CD4-positive, alpha-beta memory T cell (primary cell): ENCODE measurements at regions not wholly inside any gene's neighbourhood (a gene's known extent, or its start where the extent isn't known, plus 50 kb on each side); places are given as distances from the start of the nearest gene placed in this dataset.

ENCODE experiments used
- CTCF ChIA-PET: fragments of 350-600 bp; sonication (Branson Sonifier 250); formaldehyde crosslinking; loops from one replicate; lab custom pipeline; 2021; ENCODE audit warnings: inconsistent platforms; ENCODE audit not compliant: partially characterized antibody; lab: Charles Lee
- POLR2A ChIA-PET: fragments of 350-600 bp; sonication (Branson Sonifier 250); formaldehyde crosslinking; loops from one replicate; lab custom pipeline; 2021; ENCODE audit not compliant: partially characterized antibody; lab: Charles Lee
- DNase-seq, 5 donors: peaks; one replicate each; pipeline versions ENCODE4 v3.0.0 to v3.0.0-alpha.2; 2020 to 2022; ENCODE audit warnings: mixed read lengths in 1 of 5
- H3K27ac ChIP-seq: one replicate; pipeline ENCODE4 v1.7.0; 2013; ENCODE audit warnings: low read depth, low read length
- H3K27me3 ChIP-seq: 2 replicates; pipeline ENCODE4 v1.7.0; 2013; ENCODE audit warnings: mild to moderate bottlenecking, low read length, moderate library complexity; ENCODE audit not compliant: insufficient read depth
- H3K36me3 ChIP-seq: 2 replicates; pipeline ENCODE4 v1.7.0; 2013; ENCODE audit warnings: mild to moderate bottlenecking, low read length, moderate library complexity; ENCODE audit not compliant: insufficient read depth
- H3K4me1 ChIP-seq: 2 replicates; pipeline ENCODE4 v1.7.0; 2013; ENCODE audit warnings: mild to moderate bottlenecking, low read length, moderate library complexity; ENCODE audit not compliant: insufficient read depth
- H3K4me3 ChIP-seq, 2 donors: one replicate each; pipeline ENCODE4 v1.7.0; 2013; ENCODE audit warnings: low read length in 2 of 2, mild to moderate bottlenecking in 1 of 2
- H3K9me3 ChIP-seq, 2 donors: one replicate each; pipeline ENCODE4 v1.7.0; 2013; ENCODE audit warnings: low read length in 2 of 2, control low read depth in 1 of 2; ENCODE audit not compliant: control insufficient read depth in 1 of 2
- H3K27ac Mint-ChIP-seq, 7 donors: one replicate each; pipeline ENCODE4 v1.8.0; 2020 to 2021; ENCODE audit warnings: mixed read lengths in 7 of 7, mild to moderate bottlenecking in 6 of 7, inconsistent platforms in 3 of 7, moderate library complexity in 3 of 7
- H3K27me3 Mint-ChIP-seq, 2 donors: one replicate each; pipeline ENCODE4 v1.8.0; 2020 to 2021; ENCODE audit warnings: mixed read lengths in 2 of 2
- H3K36me3 Mint-ChIP-seq, 2 donors: one replicate each; pipeline ENCODE4 v1.8.0; 2020 to 2021; ENCODE audit warnings: mixed read lengths in 2 of 2, inconsistent platforms in 1 of 2, mild to moderate bottlenecking in 1 of 2
- H3K4me1 Mint-ChIP-seq, 4 donors: one replicate each; pipeline ENCODE4 v1.8.0; 2020 to 2021; ENCODE audit warnings: mixed read lengths in 4 of 4, mild to moderate bottlenecking in 1 of 4
- H3K4me3 Mint-ChIP-seq, 8 donors: one replicate each; pipeline ENCODE4 v1.8.0; 2020 to 2021; ENCODE audit warnings: mixed read lengths in 8 of 8, mild to moderate bottlenecking in 7 of 8, moderate library complexity in 6 of 8, inconsistent platforms in 3 of 8
- H3K9me3 Mint-ChIP-seq, 8 donors: one replicate each; pipeline ENCODE4 v1.8.0; 2020 to 2021; ENCODE audit warnings: mixed read lengths in 8 of 8, mild to moderate bottlenecking in 5 of 8, inconsistent platforms in 3 of 8, moderate library complexity in 1 of 8
- intact Hi-C: fragments of 100-400 bp; cut with micrococcal nuclease; formaldehyde crosslinking; loops from one replicate; pipeline ENCODE4 v1.15.1; 2023

DNA sequence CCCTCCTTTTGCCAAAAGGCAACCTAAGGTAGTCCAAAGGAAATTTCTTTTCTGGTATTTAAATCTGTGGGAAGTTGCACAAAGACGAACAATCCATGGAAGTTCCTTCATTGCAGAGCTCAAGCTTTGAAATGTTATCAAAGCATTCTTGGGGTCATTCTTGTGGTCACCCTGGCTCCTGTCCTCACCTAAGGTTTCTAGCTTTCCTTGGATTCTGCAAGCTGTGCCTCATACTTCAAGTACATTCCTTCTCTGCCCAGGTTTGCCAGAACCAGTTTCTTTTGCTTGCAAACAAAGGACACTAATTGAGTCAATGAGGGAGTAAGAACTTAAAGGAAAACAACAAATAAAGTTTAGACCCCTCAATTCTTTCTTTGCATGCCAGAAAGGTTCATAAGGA lies 329.8 kb upstream of the PDZRN3 start:
- peaks cover 0 to 3% of the 10 kb centered on the region in 2 donors for H3K9me3 ChIP-seq
- peaks cover under 1 to 18% (median 6%) of the 10 kb centered on the region in 8 donors for H3K9me3 Mint-ChIP-seq
- CTCF ChIA-PET, result no interaction called here
- H3K27ac Mint-ChIP-seq, result no peak overlapping the region
- POLR2A ChIA-PET, result no interaction called here
- H3K36me3 Mint-ChIP-seq, result no peaks in the 10 kb centered on the region
- H3K4me1 ChIP-seq, result no peaks in the 10 kb centered on the region
- no peak overlapping the region for H3K4me3 ChIP-seq
- H3K27me3 ChIP-seq, result no peaks in the 10 kb centered on the region
- no peaks in the 10 kb centered on the region for H3K27me3 Mint-ChIP-seq
- H3K4me1 Mint-ChIP-seq, result no peaks in the 10 kb centered on the region
- H3K36me3 ChIP-seq, result no peaks in the 10 kb centered on the region
- DNase-seq, result no peak
- no peak overlapping the region for H3K27ac ChIP-seq
- H3K4me3 Mint-ChIP-seq, result no peak overlapping the region
- intact Hi-C loops, result no loop called here

DNA sequence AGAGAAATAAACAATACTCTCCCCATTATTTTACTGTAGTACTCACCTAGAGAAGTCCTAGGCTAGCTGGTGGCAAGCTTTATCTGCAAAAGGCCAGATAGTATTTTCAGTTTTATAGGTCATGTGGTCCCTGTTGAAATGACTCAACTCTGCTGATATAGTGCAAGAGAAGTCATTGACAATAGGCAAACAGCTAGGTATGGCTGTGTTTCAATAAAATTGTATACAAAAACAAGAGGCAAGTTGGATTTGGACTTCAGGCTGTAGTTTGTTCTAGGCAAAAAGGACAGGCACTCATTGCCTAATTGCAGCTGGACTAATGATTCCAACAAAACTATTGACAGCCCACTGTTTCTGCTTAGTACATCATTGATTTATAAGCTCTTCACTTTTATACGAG lies 328.0 kb upstream of the PDZRN3 start:
- H3K27me3 Mint-ChIP-seq, result no peaks in the 10 kb centered on the region
- H3K36me3 Mint-ChIP-seq, result no peaks in the 10 kb centered on the region
- H3K4me1 Mint-ChIP-seq, result no peaks in the 10 kb centered on the region
- Histone ChIP-seq H3K36me3 (no peaks in the 10 kb centered on the region), H3K27me3 (no peaks in the 10 kb centered on the region), H3K9me3 (peaks cover 0 to 3% of the 10 kb centered on the region in 2 donors), H3K4me1 (no peaks in the 10 kb centered on the region), H3K27ac (no peak overlapping the region), H3K4me3 (no peak overlapping the region)
- ChIA-PET CTCF (no interaction called here), POLR2A (no interaction called here)
- H3K4me3 Mint-ChIP-seq, result no peak overlapping the region
- no peak overlapping the region for H3K27ac Mint-ChIP-seq
- intact Hi-C loops, result no loop called here
- H3K9me3 Mint-ChIP-seq, result peaks cover 0 to 11% (median 6%) of the 10 kb centered on the region in 8 donors
- no peak for DNase-seq

DNA sequence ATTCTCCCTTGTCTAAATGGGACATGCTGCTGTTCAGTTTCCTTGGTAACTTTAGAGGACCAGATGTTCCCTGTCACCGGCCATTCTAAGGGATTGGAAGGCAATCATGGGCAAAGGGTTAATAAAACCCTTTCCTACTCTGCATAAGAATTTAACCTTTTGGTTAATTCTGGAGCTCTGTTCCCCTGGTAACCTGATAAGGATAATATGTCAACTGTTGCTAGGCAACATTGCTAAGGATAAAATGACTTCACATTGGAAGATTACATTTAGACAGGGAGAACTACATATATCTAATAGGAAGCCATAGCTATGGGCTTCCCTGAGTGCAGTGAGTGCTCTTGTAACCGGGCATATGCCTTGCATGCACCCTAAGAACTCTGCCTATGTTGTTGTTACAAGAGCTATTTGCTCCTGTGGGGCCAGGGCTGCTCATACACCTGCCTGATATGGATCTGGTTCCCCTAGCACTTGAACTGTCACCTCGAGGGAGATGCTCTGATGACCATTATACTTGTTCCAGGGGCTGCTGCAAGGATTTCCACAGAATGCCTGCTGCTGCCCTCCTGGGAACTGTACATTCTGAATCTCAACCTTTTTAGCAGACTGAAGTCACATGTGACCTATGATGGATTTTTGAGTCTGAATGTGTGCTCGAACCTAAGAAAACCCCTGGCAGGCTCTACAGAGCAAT lies 326.3 kb upstream of the PDZRN3 start:
- Mint-ChIP-seq H3K27me3 (no peaks in the 10 kb centered on the region), H3K4me1 (no peaks in the 10 kb centered on the region), H3K36me3 (no peaks in the 10 kb centered on the region), H3K4me3 (no peak overlapping the region), H3K27ac (no peak overlapping the region), H3K9me3 (peaks cover 2 to 11% (median 8%) of the 10 kb centered on the region in 8 donors)
- Histone ChIP-seq H3K4me1 (no peaks in the 10 kb centered on the region), H3K4me3 (no peak overlapping the region), H3K36me3 (no peaks in the 10 kb centered on the region), H3K9me3 (peaks cover 0 to 3% of the 10 kb centered on the region in 2 donors), H3K27ac (no peak overlapping the region), H3K27me3 (no peaks in the 10 kb centered on the region)
- CTCF ChIA-PET, result no interaction called here
- no peak for DNase-seq
- intact Hi-C loops, result no loop called here
- POLR2A ChIA-PET, result no interaction called here

DNA sequence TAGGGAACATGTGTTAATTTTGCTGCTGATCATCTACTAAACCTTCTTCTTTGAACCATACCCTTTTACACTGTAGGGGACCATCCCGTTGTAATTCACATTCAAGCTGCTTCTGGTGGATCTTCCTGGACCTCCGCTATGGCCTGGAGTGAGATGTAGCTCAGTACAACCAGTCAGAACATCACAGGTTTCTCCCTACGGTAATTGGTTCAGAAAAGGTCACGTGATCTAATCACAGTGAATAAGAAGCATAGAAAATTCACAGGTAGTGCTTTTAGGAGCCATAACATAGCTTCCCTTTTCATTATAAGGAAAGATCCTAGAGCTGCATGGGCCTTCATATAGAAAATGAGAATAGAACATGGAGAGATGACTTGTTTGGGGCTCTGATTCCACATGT lies 320.8 kb upstream of the PDZRN3 start:
- Mint-ChIP-seq H3K4me3 (no peak overlapping the region), H3K4me1 (no peaks in the 10 kb centered on the region), H3K27me3 (no peaks in the 10 kb centered on the region), H3K36me3 (no peaks in the 10 kb centered on the region), H3K27ac (no peak overlapping the region), H3K9me3 (peaks cover 2 to 17% (median 7%) of the 10 kb centered on the region in 8 donors)
- Histone ChIP-seq H3K4me1 (no peaks in the 10 kb centered on the region), H3K4me3 (no peak overlapping the region), H3K9me3 (no peaks in the 10 kb centered on the region), H3K27me3 (no peaks in the 10 kb centered on the region), H3K36me3 (no peaks in the 10 kb centered on the region), H3K27ac (no peak overlapping the region)
- POLR2A ChIA-PET, result no interaction called here
- DNase-seq, result no peak
- CTCF ChIA-PET, result no interaction called here
- intact Hi-C loops, result no loop called here

DNA sequence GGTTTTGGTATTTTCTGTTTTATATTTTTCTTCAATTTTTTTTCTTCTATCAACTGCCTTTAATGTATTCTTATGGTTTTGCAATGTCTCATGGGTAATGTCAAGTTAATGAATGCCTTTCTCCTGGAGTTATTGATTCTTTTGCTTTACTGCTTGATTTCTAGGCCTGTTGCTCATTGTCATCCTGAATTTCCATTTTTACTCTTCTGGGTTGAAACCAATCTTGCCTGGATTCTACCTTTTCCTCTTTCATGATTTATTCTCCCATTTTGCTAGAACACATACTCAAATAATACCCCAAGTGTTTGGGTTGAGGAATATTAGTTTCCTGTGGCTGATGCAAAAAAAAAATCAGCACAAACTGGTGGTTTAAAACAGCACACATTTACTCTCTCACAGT lies 315.2 kb upstream of the PDZRN3 start:
- Mint-ChIP-seq H3K27me3 (no peaks in the 10 kb centered on the region), H3K27ac (no peak overlapping the region), H3K4me3 (no peak overlapping the region), H3K4me1 (no peaks in the 10 kb centered on the region), H3K36me3 (no peaks in the 10 kb centered on the region), H3K9me3 (peaks cover 0 to 23% (median 6%) of the 10 kb centered on the region in 8 donors)
- H3K4me3 ChIP-seq, result no peak overlapping the region
- CTCF ChIA-PET, result no interaction called here
- intact Hi-C loops, result no loop called here
- H3K27me3 ChIP-seq, result no peaks in the 10 kb centered on the region
- no peak overlapping the region for H3K27ac ChIP-seq
- H3K36me3 ChIP-seq, result no peaks in the 10 kb centered on the region
- DNase-seq, result no peak
- H3K4me1 ChIP-seq, result no peaks in the 10 kb centered on the region
- H3K9me3 ChIP-seq, result no peaks in the 10 kb centered on the region
- POLR2A ChIA-PET, result no interaction called here

DNA sequence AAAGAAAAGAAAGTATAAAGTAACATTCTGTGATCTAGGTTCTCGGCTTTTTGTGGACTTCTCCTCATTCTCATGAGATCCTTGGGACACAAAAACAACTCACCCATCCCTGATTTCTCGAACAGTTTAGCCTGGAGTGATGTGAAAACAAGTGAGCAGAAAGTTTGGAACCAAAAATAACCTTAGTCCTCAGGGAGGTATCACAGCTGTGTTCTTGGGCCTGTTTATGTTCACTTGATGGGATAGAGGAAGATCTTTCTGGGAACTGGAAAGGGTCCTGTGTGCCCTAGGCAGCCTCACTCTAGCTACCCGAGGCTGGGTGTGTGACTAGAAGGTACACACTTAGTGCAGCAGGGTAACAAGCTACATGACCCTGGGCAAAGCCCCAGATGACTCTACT lies 308.8 kb upstream of the PDZRN3 start:
- no peaks in the 10 kb centered on the region for H3K4me1 Mint-ChIP-seq
- POLR2A ChIA-PET, result no interaction called here

DNA sequence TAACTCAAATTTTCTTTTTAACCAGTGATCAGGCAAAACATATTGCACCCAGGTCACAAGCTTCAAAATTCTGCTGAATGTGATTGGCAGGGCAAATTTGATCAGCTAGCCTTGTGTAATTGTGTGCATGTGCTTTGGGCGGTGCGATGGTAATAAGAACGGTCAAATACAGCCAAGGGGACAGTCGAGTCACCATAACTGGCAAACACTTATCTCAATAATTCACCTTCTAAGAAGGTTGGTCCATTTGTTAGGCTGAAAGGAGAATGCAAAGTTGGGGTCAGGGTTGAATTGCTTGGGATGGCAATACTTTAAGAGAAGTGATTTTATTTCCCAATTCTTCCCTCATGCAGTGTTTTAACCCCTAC lies 302.4 kb upstream of the PDZRN3 start:
- Histone ChIP-seq H3K27me3 (no peaks in the 10 kb centered on the region), H3K4me3 (no peak overlapping the region), H3K27ac (no peak overlapping the region), H3K9me3 (no peaks in the 10 kb centered on the region), H3K36me3 (no peaks in the 10 kb centered on the region), H3K4me1 (no peaks in the 10 kb centered on the region)
- DNase-seq, result no peak
- H3K36me3 Mint-ChIP-seq, result no peaks in the 10 kb centered on the region
- H3K27ac Mint-ChIP-seq, result no peak overlapping the region
- H3K4me3 Mint-ChIP-seq, result no peak overlapping the region
- peaks cover 0 to 18% (median 8%) of the 10 kb centered on the region in 8 donors for H3K9me3 Mint-ChIP-seq
- intact Hi-C loops, result no loop called here
- no peaks in the 10 kb centered on the region for H3K27me3 Mint-ChIP-seq
- CTCF ChIA-PET, result no interaction called here
- POLR2A ChIA-PET, result no interaction called here
- no peaks in the 10 kb centered on the region for H3K4me1 Mint-ChIP-seq

More for the DNA sequence above, 308.8 kb upstream of the PDZRN3 start:
- Histone ChIP-seq H3K4me1 (no peaks in the 10 kb centered on the region), H3K9me3 (no peaks in the 10 kb centered on the region), H3K27ac (no peak overlapping the region), H3K36me3 (no peaks in the 10 kb centered on the region), H3K4me3 (no peak overlapping the region), H3K27me3 (no peaks in the 10 kb centered on the region)
- H3K4me3 Mint-ChIP-seq, result no peak overlapping the region
- H3K36me3 Mint-ChIP-seq, result no peaks in the 10 kb centered on the region
- peaks cover 0 to 16% (median 6%) of the 10 kb centered on the region in 8 donors for H3K9me3 Mint-ChIP-seq
- intact Hi-C loops, result no loop called here
- no peak overlapping the region for H3K27ac Mint-ChIP-seq
- H3K27me3 Mint-ChIP-seq, result no peaks in the 10 kb centered on the region
- DNase-seq, result no peak
- CTCF ChIA-PET, result no interaction called here
